Suppressor macrophage treated with lipopolysaccharide for 4 hours (primary cell): ENCODE measurements at regions not wholly inside any gene's neighbourhood (a gene's known extent, or its start where the extent isn't known, plus 50 kb on each side); places are given as distances from the start of the nearest gene placed in this dataset.
"Not testable (repeated sequence)": the region's sequence is repeated elsewhere in the genome, so short reads cannot be mapped to it uniquely, and the experiment has no call there.

Experiments used
- DNase-seq: peaks from one replicate; pipeline ENCODE4 v3.0.0-alpha.2; 2020

GRCh38 chr12:5166976-5167375, 123.3 kb downstream of the KCNA5 start:
- no peak for DNase-seq

GRCh38 chr12:5168148-5168547, 124.5 kb downstream of the KCNA5 start:
- no peak for DNase-seq

- DNase-seq: no peak
These were observed 127.2 kb downstream of the KCNA5 start for GRCh38 chr12:5170844-5171243.

DNA sequence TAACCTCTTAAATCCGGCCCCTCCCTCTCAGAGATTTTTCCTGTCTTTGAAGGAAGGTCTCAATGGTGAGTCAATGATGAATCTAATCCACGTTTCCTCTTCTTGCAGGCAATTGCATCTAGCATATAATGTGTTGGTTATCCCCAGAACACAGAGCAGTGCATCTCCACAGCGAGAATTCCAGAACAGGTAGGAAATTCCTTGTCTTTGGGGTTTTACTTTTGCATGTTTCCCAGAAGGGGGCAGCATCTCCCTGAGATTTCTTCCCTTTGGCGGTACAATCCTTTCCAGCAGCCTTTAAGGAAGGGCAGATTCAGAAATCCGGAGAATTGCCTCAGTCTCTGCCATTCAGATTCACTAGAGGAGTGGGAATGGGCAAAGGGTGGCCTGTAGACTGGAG, 128.0 kb downstream of the KCNA5 start:
- peak; percentile 35 for DNase-seq

GRCh38 chr12:5172886-5173285, 129.2 kb downstream of the KCNA5 start:
- no peak for DNase-seq

DNA sequence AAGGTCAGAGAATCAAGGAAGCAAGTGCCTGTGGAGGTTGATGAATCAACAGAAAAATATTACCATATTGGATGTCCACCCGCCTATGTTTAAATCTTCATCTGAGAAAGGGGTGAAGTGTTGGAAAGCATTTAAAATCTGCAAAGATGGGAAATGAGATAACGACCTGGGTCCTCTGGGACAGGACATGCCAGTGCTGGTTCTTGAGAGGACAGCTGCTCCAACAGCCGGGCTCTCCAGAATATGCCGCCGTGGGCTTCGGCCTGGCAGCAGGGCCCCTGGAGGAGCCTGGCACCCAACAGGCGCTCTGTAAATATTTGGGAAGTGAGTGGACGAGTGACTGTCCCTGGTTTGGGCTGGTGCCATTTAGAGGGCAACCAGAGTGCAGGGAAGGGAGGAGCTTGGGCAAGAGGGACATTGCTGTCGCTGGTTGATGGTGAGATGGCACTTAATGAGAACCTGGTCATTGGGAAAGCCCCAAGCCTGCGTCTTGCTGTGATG, 129.9 kb downstream of the KCNA5 start:
- no peak for DNase-seq

- not testable (repeated sequence) for DNase-seq
These were observed 131.7 kb downstream of the KCNA5 start for GRCh38 chr12:5175415-5175814.

- peak; percentile 34 for DNase-seq
These were observed 132.4 kb downstream of the KCNA5 start for GRCh38 chr12:5176036-5176435.

DNA sequence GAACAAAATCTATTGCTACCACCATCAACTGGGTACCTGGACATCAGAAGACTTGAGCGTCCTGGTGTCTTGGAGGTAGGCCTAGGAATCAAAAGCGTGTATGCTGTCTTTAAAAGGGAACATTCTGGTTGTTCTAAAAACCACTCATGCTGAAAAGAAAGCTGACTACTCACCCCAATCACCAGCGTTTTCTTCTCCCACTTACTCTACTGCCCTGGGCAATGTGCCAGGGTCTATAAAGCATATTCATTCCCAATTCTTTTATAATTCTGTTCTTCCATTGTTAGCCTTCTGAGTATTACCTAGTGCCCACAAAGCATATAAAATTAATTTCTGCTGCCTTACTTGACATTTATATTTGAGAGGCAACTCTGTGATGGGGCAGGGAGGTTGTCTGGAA, 133.4 kb downstream of the KCNA5 start:
- no peak for DNase-seq

DNA sequence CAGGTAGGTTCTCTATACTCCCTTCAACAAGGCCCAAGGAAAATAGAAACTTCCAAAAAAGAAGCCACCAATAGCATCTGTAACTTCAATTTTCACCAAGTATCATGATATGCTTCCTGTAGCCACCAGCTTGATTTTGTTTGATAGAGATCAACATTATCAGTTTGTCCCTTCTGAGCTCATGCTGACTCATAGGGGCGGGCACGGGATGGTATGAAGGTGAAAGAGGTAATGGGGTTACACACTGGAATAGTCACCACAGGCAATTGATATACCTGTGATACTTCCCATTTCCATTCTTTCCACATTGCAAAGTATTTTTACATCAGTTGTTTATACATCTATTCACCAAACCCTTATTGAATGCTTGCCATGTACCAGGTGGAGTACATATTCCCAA, 134.1 kb downstream of the KCNA5 start:
- DNase-seq: no peak

DNA sequence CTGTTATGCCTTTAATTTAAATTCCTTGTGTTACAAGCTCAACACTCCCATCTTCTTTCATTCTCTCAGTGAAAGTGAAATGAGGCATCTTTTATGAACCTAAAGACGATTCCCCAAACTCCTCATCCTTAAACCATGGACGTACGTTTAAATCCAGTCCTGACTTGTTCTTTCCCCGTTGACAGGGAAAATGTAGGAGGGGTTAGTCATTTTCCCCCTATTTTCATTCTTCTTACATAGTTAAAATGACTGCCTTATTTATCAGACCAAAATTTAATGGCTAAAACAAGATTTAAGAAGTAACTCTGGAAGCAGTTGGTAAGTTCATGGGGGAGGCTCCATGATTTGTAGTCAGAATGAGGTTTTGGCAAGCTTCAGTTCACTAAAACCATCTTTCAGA, 134.9 kb downstream of the KCNA5 start:
- DNase-seq: no peak

GRCh38 chr12:5180496-5180895, 136.8 kb downstream of the KCNA5 start:
- no peak for DNase-seq

- no peak for DNase-seq
These were observed 140.5 kb downstream of the KCNA5 start for GRCh38 chr12:5184186-5184585.

- DNase-seq: no peak
These were observed 141.9 kb downstream of the KCNA5 start for GRCh38 chr12:5185435-5186069.

GRCh38 chr12:5186715-5187114, 143.0 kb downstream of the KCNA5 start:
- DNase-seq: no peak

GRCh38 chr12:5187136-5187535, 143.5 kb downstream of the KCNA5 start:
- DNase-seq: no peak

GRCh38 chr12:5188472-5188871, 144.8 kb downstream of the KCNA5 start:
- DNase-seq: no peak

DNA sequence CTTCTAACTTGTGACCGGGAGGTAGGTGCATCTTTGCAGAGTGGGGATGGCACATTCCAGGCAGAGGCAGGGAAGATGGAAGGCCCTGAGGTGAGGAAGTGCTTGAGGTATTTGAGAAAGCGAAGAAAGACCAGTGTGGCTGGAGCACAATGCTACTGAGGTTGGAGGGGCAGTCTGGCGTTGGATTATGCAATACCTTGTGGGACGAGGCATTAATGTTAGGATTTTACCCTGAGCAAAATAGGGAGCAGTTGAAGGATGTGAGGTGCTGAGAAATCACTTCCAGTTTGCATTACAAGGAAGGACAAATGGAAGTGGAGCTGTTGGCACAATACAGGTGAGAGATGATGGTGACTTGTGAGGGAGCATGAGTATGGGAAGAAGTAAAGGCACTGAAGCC, 145.5 kb downstream of the KCNA5 start:
- DNase-seq: no peak

- no peak for DNase-seq
These were observed 148.3 kb downstream of the KCNA5 start for GRCh38 chr12:5191803-5192538.

- no peak for DNase-seq
These were observed 149.0 kb downstream of the KCNA5 start for GRCh38 chr12:5192726-5193125.

DNA sequence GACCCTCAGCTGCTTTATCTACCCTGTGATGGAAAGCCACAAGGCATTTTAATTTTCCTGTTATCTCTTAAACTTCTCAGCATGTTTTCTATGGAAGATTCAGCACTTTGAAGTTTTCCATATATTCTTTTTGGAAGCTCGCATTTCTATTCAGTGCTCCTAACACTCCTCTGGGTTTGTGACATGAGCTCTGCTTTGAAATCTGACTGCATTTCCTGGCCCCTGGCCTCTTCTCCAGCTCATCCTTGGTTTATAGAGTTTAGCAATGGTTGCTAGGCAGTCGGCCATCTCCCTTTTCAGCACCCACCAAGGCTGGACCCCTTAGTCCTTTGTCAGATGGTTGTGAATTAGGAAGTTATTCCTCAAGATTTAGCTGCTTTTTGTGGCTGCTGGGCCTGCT, 150.6 kb downstream of the KCNA5 start:
- no peak for DNase-seq

DNA sequence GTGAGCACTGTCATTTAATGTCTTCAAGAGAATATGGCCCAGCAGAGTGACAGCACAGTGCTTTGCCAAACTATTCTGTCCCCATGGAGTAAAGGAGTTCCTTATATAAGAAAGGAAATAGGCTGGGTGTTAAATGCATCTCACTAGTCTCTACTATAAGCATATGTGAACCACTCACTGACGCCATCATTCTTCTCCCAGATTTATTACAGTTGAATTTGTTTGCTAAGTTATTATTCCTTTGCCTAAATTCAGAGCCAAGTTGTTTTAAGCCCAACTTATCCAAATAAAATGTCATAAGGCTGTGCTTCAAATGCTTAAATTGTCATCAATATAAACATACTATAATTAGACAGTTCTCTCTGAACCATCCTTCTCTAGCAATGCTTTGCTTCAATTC, 151.6 kb downstream of the KCNA5 start:
- no peak for DNase-seq

- DNase-seq: no peak
These were observed 152.0 kb downstream of the KCNA5 start for GRCh38 chr12:5195691-5196090.

GRCh38 chr12:5197131-5197530, 153.5 kb downstream of the KCNA5 start:
- no peak for DNase-seq

GRCh38 chr12:5197656-5198055, 154.0 kb downstream of the KCNA5 start:
- DNase-seq: no peak
